DMS153 treated with DMSO at 0.1 percent for 48 hours (cell line): ENCODE measurements at regions not wholly inside any gene's neighbourhood (a gene's known extent, or its start where the extent isn't known, plus 50 kb on each side); places are given as distances from the start of the nearest gene placed in this dataset.
"Not testable (repeated sequence)": the region's sequence is repeated elsewhere in the genome, so short reads cannot be mapped to it uniquely, and the experiment has no call there.

Source experiments
- DNase-seq: peaks from one replicate; lab custom pipeline; 2025; ENCODE audit not compliant: unreplicated experiment; lab: John Stamatoyannopoulos, UW

- DNase-seq: no peak
These were observed 97.2 kb downstream of the NOG start for GRCh38 chr17:56690441-56691291.

- DNase-seq: no peak
These were observed 101.3 kb downstream of the NOG start for GRCh38 chr17:56694825-56695224.

- no peak for DNase-seq
These were observed 103.7 kb downstream of the NOG start for GRCh38 chr17:56697190-56697589.

GRCh38 chr17:56699186-56699894 is 105.8 kb downstream of the NOG start:
- DNase-seq: no peak

GRCh38 chr17:56700919-56701420 is 107.5 kb downstream of the NOG start:
- DNase-seq: no peak

GRCh38 chr17:56707312-56708219 is 114.1 kb downstream of the NOG start:
- no peak for DNase-seq

GRCh38 chr17:56708220-56708558 is 114.7 kb downstream of the NOG start:
- no peak for DNase-seq

- no peak for DNase-seq
These were observed 115.3 kb downstream of the NOG start for GRCh38 chr17:56708670-56709410.

GRCh38 chr17:56710986-56711385 is 117.5 kb downstream of the NOG start:
- no peak for DNase-seq

GRCh38 chr17:56715613-56716357 is 117.9 kb downstream of the C17orf67 start:
- DNase-seq: peak; percentile 63

GRCh38 chr17:56717471-56717870 is 116.2 kb downstream of the C17orf67 start:
- no peak for DNase-seq

- DNase-seq: no peak
These were observed 115.2 kb downstream of the C17orf67 start for GRCh38 chr17:56718515-56718914.

- no peak for DNase-seq
These were observed 110.3 kb downstream of the C17orf67 start for GRCh38 chr17:56723421-56723820.

GRCh38 chr17:56724664-56725063 is 109.1 kb downstream of the C17orf67 start:
- DNase-seq: no peak

- DNase-seq: no peak
These were observed 108.6 kb downstream of the C17orf67 start for GRCh38 chr17:56725144-56725543.

GRCh38 chr17:56727876-56728617 is 105.7 kb downstream of the C17orf67 start:
- DNase-seq: no peak

- not testable (repeated sequence) for DNase-seq
These were observed 102.6 kb downstream of the C17orf67 start for GRCh38 chr17:56731096-56731495.

GRCh38 chr17:56733833-56734232 is 99.9 kb downstream of the C17orf67 start:
- DNase-seq: no peak

GRCh38 chr17:56735842-56736241 is 97.9 kb downstream of the C17orf67 start:
- DNase-seq: no peak
